HG02588 (cell line): ENCODE measurements at regions not wholly inside any gene's neighbourhood (a gene's known extent, or its start where the extent isn't known, plus 50 kb on each side); places are given as distances from the start of the nearest gene placed in this dataset.

Source experiments
- ATAC-seq: cut with Tn5 transposase; IDR thresholded peaks from one replicate; pipeline ENCODE4 v1.9.1; 2021; ENCODE audit warnings: mild to moderate bottlenecking, moderate library complexity; ENCODE audit not compliant: unreplicated experiment

GRCh38 chr12:17810399-17810798 lies 279.6 kb downstream of the RERGL start:
- ATAC-seq = no peak

- no peak for ATAC-seq
Observed at GRCh38 chr12:17809206-17809605, 280.8 kb downstream of the RERGL start.

GRCh38 chr12:17802657-17803641 lies 287.0 kb downstream of the RERGL start:
- ATAC-seq = no peak

- ATAC-seq = no peak
Observed at GRCh38 chr12:17793854-17794253, 296.1 kb downstream of the RERGL start.

GRCh38 chr12:17778242-17778641 lies 311.8 kb downstream of the RERGL start:
- ATAC-seq = no peak

- ATAC-seq = no peak
Observed at GRCh38 chr12:17763366-17763765, 326.6 kb downstream of the RERGL start.

GRCh38 chr12:17759982-17760381 lies 330.0 kb downstream of the RERGL start:
- no peak for ATAC-seq
